ENCODE measurements at regions not wholly inside any gene's neighbourhood (a gene's known extent, or its start where the extent isn't known, plus 50 kb on each side); places are given as distances from the start of the nearest gene placed in this dataset.

DNA sequence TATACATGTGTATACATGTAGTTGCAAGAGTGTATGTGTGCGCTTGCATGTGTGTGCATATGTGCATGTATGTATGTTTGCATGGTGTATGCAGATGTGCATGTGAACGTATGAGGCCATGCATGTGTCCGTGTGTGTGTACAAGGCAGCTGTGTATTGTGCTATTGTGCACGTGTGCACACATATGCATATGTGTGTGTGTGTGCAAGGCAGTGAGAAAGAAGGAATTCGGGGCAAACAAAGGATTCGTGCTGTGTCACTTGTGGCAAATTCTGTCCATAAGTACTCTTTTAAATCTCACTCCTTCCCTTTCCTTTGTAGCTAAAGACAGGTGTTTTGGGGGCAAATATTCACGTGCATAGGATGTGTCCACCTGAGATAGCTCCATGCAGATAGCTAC, 227.1 kb downstream of the VRK1 start:
- TF ChIP-seq, protein P1, sequence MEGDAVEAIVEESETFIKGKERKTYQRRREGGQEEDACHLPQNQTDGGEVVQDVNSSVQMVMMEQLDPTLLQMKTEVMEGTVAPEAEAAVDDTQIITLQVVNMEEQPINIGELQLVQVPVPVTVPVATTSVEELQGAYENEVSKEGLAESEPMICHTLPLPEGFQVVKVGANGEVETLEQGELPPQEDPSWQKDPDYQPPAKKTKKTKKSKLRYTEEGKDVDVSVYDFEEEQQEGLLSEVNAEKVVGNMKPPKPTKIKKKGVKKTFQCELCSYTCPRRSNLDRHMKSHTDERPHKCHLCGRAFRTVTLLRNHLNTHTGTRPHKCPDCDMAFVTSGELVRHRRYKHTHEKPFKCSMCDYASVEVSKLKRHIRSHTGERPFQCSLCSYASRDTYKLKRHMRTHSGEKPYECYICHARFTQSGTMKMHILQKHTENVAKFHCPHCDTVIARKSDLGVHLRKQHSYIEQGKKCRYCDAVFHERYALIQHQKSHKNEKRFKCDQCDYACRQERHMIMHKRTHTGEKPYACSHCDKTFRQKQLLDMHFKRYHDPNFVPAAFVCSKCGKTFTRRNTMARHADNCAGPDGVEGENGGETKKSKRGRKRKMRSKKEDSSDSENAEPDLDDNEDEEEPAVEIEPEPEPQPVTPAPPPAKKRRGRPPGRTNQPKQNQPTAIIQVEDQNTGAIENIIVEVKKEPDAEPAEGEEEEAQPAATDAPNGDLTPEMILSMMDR (IDR thresholded peaks at IDR 0.05; ENCODE audit: insufficient read depth, low read depth, low read length), result no peak
- no peak for TF ChIP-seq EZH2 (IDR thresholded peaks at IDR 0.05; ENCODE audit: insufficient read depth, low read length)

Measured in astrocyte (in vitro differentiated cells and primary cell).